Uterus (tissue), 2 donors: ENCODE measurements at regions not wholly inside any gene's neighbourhood (a gene's known extent, or its start where the extent isn't known, plus 50 kb on each side); places are given as distances from the start of the nearest gene placed in this dataset.

Experiments used
- POLR2A ChIP-seq, 2 donors: fragments of 450-650 bp; IDR thresholded peaks; one replicate each; pipeline ENCODE4 v1.6.1; 2016; ENCODE audit warnings: antibody characterized with exemption in 2 of 2, mild to moderate bottlenecking in 1 of 2, moderate library complexity in 1 of 2
- TF ChIP-seq, protein P1 (sequence below), 4 experiments: fragments of 200-600 bp in 2 of 4; fragments of 450-650 bp in 2 of 4; sonication (generic) in 2 of 4; IDR thresholded peaks; one replicate each; pipeline ENCODE4 v1.5.1; 2016 to 2019; ENCODE audit warnings: antibody characterized with exemption in 4 of 4, mild to moderate bottlenecking in 2 of 4, moderate library complexity in 1 of 4

DNA sequence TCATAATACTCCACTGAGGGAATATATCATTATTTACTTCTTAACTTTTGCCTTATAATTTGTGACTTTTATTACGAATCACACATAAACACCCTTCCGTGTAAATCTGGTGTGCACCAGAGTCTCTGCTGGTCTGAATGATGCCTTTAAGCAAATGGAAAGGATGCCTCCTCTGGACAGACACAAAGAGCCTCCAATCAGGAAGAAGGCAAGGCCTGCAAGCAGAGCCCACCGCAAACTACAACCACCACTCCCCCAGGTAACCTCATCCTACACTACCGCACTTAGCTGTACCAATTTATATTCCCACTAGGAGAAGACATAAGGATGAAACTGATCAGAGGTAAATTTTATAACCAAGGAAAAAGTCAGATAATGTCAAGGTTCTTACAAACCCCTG, 137.6 kb downstream of the KLF12 start:
- no peak for TF ChIP-seq POLR2A (IDR thresholded peaks at IDR 0.05)
- TF ChIP-seq, protein P1, sequence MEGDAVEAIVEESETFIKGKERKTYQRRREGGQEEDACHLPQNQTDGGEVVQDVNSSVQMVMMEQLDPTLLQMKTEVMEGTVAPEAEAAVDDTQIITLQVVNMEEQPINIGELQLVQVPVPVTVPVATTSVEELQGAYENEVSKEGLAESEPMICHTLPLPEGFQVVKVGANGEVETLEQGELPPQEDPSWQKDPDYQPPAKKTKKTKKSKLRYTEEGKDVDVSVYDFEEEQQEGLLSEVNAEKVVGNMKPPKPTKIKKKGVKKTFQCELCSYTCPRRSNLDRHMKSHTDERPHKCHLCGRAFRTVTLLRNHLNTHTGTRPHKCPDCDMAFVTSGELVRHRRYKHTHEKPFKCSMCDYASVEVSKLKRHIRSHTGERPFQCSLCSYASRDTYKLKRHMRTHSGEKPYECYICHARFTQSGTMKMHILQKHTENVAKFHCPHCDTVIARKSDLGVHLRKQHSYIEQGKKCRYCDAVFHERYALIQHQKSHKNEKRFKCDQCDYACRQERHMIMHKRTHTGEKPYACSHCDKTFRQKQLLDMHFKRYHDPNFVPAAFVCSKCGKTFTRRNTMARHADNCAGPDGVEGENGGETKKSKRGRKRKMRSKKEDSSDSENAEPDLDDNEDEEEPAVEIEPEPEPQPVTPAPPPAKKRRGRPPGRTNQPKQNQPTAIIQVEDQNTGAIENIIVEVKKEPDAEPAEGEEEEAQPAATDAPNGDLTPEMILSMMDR (IDR thresholded peaks at IDR 0.05): no peak
